Erythroblast (primary cell): ENCODE measurements at regions not wholly inside any gene's neighbourhood (a gene's known extent, or its start where the extent isn't known, plus 50 kb on each side); places are given as distances from the start of the nearest gene placed in this dataset.

ENCODE experiments used
- GATA1 ChIP-seq: IDR thresholded peaks from 2 replicates; pipeline ENCODE4 v1.6.1; 2011; ENCODE audit warnings: low read depth, mild to moderate bottlenecking, control low read depth, low read length, moderate library complexity
- POLR2A ChIP-seq: IDR thresholded peaks from 2 replicates; pipeline ENCODE4 v1.6.1; 2011; ENCODE audit warnings: mild to moderate bottlenecking, low read length

GRCh38 chr3:26049951-26050350 lies 260.1 kb downstream of the OXSM start:
- no peak for TF ChIP-seq POLR2A
- TF ChIP-seq GATA1 = no peak
